Panc1 (cell line): ENCODE measurements at regions not wholly inside any gene's neighbourhood (a gene's known extent, or its start where the extent isn't known, plus 50 kb on each side); places are given as distances from the start of the nearest gene placed in this dataset.

Experiments
- ATAC-seq: fragments of 200-7000 bp; cut with Tn5 transposase; 2 replicates; pipeline ENCODE4 v1.9.1; 2020; ENCODE audit warnings: mild to moderate bottlenecking, moderate library complexity
- BruUV-seq: library from RNA; stranded (reverse); fragments of 400-500 nt; replicated peaks from 2 replicates; lab custom pipeline; 2021; lab: Mats Ljungman, UMichigan
- CTCF ChIA-PET: fragments of 300-600 bp; sonication (Branson Sonifier 250); formaldehyde crosslinking; loops from one replicate; lab custom pipeline; 2022; ENCODE audit warnings: antibody characterized with exemption; lab: Charles Lee
- POLR2A ChIA-PET: fragments of 300-600 bp; sonication (Branson Sonifier 250); formaldehyde crosslinking; loops from one replicate; lab custom pipeline; 2022; ENCODE audit warnings: antibody characterized with exemption; lab: Charles Lee
- DNase-seq: peaks from one replicate; pipeline ENCODE4 v3.0.0-alpha.2; 2010; ENCODE audit warnings: low read depth, low spot score
- H3K27ac ChIP-seq: 2 replicates; pipeline ENCODE4 v1.5.1; 2011; ENCODE audit warnings: mild to moderate bottlenecking, low read length, inconsistent platforms
- H3K27me3 ChIP-seq: fragments of 200-500 bp; sonication (Bioruptor generic); 2 replicates; pipeline ENCODE4 v1.6.0; 2014; ENCODE audit warnings: low read length, inconsistent platforms; ENCODE audit not compliant: control insufficient read depth, insufficient read depth
- H3K36me3 ChIP-seq: fragments of 200-500 bp; sonication (Bioruptor generic); 2 replicates; pipeline ENCODE4 v1.5.1; 2014; ENCODE audit warnings: inconsistent platforms, mild to moderate bottlenecking, low read length, moderate library complexity; ENCODE audit not compliant: control insufficient read depth, insufficient read depth
- H3K4me1 ChIP-seq: 2 replicates; pipeline ENCODE4 v1.5.1; 2011; ENCODE audit warnings: inconsistent platforms, mild to moderate bottlenecking, low read length, moderate library complexity; ENCODE audit not compliant: control insufficient read depth, insufficient read depth
- H3K4me3 ChIP-seq, 2 experiments: 2 replicates each; pipeline ENCODE4 v1.5.1; 2011 to 2012; ENCODE audit warnings: low read depth in 2 of 2, low read length in 2 of 2, mild to moderate bottlenecking in 2 of 2, inconsistent platforms in 1 of 2, moderate library complexity in 1 of 2
- H3K9me3 ChIP-seq: fragments of 200-500 bp; sonication (Bioruptor generic); 2 replicates; pipeline ENCODE4 v1.5.1; 2014; ENCODE audit warnings: low read depth, mild to moderate bottlenecking, inconsistent platforms, low read length, moderate library complexity; ENCODE audit not compliant: control insufficient read depth, insufficient read depth
- CTCF ChIP-seq: fragments of 450-650 bp; IDR thresholded peaks from 2 replicates; pipeline ENCODE4 v1.5.1; 2017; ENCODE audit warnings: mild to moderate bottlenecking
- POLR2AphosphoS5 ChIP-seq: IDR thresholded peaks from 2 replicates; pipeline ENCODE4 v1.6.1; 2012; ENCODE audit warnings: mild to moderate bottlenecking, low read depth, low read length, moderate library complexity
- REST ChIP-seq, 2 experiments: IDR thresholded peaks; 2 replicates each; pipeline ENCODE4 v1.6.1; 2011 to 2012; ENCODE audit warnings: low read depth in 2 of 2, control low read depth in 1 of 2, low read length in 1 of 2, mild to moderate bottlenecking in 1 of 2, moderate library complexity in 1 of 2; ENCODE audit not compliant: insufficient read depth in 1 of 2
- SIN3A ChIP-seq: IDR thresholded peaks from 2 replicates; pipeline ENCODE4 v1.6.1; 2012; ENCODE audit warnings: low read depth, mild to moderate bottlenecking, low read length, moderate library complexity, borderline replicate concordance; ENCODE audit not compliant: insufficient read depth
- TCF7L2 ChIP-seq: IDR thresholded peaks from 2 replicates; pipeline ENCODE4 v1.6.1; 2011; ENCODE audit warnings: mild to moderate bottlenecking, low read depth, low read length, inconsistent platforms
- in situ Hi-C: cut with HindIII; loops from 2 replicates; pipeline ENCODE4 v1.10.0; 2016; ENCODE audit warnings: low sequenced_read_pairs, low pct_unique_long_range_greater_than_20kb
- intact Hi-C: fragments of 100-400 bp; cut with micrococcal nuclease; formaldehyde crosslinking; loops from one replicate; pipeline ENCODE4 v1.10.0; 2022; ENCODE audit not compliant: unreplicated experiment

DNA sequence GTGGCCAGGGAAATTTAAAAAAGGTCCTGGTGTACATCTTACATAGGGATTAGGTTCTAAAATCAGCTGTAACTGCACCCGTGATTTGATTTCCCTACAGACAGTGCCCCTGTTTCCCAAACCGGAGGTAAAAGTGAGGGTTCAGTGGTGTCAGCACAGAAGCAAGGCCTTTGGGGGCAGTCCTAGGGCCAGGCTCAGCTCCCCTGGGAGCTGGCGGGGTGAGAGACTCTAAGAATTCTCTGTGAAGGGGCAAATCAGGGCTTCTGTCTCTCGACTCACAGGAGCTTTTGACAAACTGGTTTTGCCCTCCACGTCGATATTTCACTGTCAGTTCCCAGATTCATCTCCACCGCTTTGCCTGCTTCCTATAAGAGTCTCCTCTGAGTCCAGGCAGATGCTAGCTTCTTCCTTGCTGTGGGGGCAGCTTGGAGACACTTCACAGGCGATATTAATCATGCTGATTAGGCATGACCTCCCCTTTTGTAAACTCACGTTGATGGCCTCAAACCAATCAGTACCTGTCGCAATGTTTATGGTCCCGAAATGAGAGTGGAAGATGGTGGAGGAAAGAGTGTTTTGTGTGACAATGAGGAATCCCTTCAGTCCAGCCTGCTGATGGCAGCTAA, 234.2 kb upstream of the TOX3 start:
- Histone ChIP-seq H3K4me1 (no peaks in the 10 kb centered on the region), H3K36me3 (no peaks in the 10 kb centered on the region), H3K4me3 (no peak overlapping the region), H3K9me3 (no peaks in the 10 kb centered on the region), H3K27ac (no peak overlapping the region), H3K27me3 (no peaks in the 10 kb centered on the region)
- in situ Hi-C loops (no loop called here), intact Hi-C loops (no loop called here)
- no TSS peak for BruUV-seq
- POLR2A ChIA-PET, result no interaction called here
- no peak for DNase-seq
- CTCF ChIA-PET, result no interaction called here
- no peak for ATAC-seq
- no peak for TF ChIP-seq REST (IDR thresholded peaks at IDR 0.05; ENCODE audit: insufficient read depth in 1 of 2, low read depth in 2 of 2, low read length in 1 of 2)
- TF ChIP-seq TCF7L2, result no peak
- no peak for TF ChIP-seq SIN3A
- TF ChIP-seq POLR2AphosphoS5, result no peak
- no peak for TF ChIP-seq CTCF

DNA sequence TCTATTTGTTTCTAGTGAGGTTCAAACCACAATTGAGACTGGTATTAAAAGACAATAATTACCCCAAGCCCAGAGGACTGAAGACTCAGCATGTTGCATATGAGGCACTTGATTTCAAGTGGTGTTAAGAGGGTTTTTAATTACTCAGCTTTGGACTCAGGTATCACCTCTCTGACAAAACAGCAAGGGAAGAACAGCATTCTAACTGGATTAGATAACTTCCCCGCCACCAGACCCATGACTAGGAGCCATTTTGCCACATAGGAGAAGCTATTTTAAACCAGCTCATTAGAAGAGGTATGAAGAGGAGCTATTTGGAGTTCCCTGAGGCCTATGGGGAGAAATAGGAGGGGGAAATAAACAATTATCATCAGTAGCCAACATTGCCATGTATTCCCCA, 226.1 kb upstream of the TOX3 start:
- in situ Hi-C loops (no loop called here), intact Hi-C loops (no loop called here)
- Histone ChIP-seq H3K27me3 (no peaks in the 10 kb centered on the region), H3K4me1 (no peaks in the 10 kb centered on the region), H3K4me3 (no peak overlapping the region), H3K36me3 (no peaks in the 10 kb centered on the region), H3K9me3 (no peaks in the 10 kb centered on the region), H3K27ac (no peak overlapping the region)
- ATAC-seq (no peak), DNase-seq (no peak)
- ChIA-PET CTCF (no interaction called here), POLR2A (no interaction called here)
- no peak for TF ChIP-seq POLR2AphosphoS5
- no peak for TF ChIP-seq SIN3A
- no peak for TF ChIP-seq REST (IDR thresholded peaks at IDR 0.05; ENCODE audit: insufficient read depth in 1 of 2, low read depth in 2 of 2, low read length in 1 of 2)
- no peak for TF ChIP-seq CTCF
- no peak for TF ChIP-seq TCF7L2
- BruUV-seq, result no TSS peak
